Putamen (tissue), 1 donor: ENCODE measurements at regions not wholly inside any gene's neighbourhood (a gene's known extent, or its start where the extent isn't known, plus 50 kb on each side); places are given as distances from the start of the nearest gene placed in this dataset.

ENCODE experiments used
- DNase-seq: peaks from one replicate; pipeline ENCODE4 v3.0.0-alpha.2; 2016; ENCODE audit warnings: low spot score

DNA sequence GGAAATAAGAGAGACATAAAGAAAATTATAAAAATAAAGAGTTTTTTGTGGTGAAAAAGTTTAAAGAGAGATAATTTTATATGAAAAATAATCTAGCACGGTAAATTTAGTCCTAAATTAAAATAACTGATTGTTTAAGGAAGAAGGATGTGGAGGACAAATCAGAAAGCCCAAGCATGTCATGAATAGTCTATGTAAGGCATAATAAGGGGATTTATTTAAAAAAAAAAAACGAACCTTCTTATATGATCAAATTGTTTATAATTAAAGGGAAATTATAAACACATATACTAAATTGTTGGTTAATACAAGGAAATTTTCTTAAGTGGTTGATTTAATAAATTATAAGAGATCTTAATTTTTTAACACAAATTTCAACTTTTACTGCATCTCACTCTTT lies 551.8 kb upstream of the TYRP1 start:
- DNase-seq, result no peak

GRCh38 chr9:12155401-12156134 lies 537.6 kb upstream of the TYRP1 start:
- DNase-seq, result no peak

DNA sequence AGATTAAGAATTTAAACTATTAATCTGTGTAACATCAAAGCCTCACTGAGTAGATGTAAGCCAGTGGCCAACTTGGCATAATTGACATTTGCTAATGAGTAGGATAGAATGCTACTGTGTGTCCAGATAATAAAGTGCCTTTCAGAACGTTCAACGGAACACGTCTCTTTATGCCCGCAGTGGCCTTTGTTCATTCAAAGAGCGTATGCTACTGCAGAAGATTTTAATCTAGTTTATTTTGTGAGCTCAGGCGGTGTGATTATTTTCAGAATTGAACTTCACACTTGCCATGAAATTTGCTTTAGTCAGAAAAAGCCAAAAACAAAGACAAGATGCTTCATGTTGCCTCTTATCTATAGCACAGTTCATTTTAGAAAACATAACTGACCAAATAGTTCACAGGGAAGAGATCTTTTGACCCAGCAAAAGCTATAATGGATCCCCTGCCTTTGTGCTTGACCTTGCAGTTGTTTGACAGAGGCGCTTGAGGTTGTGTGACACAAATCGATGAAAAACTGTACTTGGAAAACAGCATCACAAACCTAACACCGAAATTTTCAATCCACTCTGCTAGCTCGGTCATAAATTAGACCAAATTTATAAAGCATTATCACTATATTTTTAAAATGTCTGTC lies 530.9 kb upstream of the TYRP1 start:
- peak; percentile 27 for DNase-seq

DNA sequence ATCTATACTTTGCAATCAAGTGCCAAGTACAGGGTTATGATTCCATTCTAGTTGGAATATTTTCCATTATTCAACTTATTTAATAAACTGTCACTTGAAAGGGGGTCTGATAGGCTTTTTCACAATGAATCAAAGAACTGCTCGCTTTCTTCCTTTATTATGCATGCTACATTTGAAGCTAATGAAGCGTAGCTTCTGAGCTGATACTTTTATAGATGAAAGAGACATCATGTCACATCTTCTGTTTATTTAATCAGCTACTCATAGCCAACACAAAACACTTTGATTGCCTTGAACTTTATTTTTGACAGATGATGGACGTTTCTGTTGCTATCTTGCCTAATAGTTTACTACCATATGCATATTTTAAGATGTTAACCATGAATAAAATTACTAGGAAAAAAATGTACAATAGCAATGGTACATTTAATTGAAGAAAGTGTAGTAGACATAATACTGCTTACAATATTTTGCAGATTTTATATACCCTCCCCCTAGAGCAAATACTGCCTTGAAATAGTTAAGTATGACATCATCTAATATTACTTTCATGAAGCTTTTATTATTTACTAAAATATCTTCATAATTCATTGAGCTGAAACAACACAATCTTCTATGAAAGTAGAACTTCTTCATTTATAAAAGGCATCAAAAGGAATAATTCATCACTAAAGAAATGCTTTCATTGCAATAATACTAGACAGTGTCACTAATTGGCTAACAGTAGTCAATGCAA lies 529.3 kb upstream of the TYRP1 start:
- no peak for DNase-seq

DNA sequence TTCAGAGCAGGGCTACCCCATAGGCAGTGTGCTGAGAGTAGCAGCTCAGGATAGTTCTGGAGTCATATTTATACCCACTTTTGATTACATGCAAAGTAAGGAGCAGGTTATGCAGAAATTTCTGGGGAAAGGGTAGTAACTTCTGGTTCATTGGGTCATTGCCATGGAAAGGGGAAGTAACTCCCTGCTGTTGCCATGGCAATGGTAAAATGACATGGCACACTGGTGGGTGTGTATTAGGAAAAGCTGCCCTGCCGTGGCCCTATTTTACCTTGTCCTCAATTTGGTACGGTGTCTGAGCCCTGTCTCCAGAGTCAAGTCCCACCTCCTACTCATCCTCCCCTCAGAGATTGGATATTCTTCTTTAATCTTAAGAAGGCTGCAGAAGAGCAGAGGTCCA lies 526.7 kb upstream of the TYRP1 start:
- no peak for DNase-seq

GRCh38 chr9:12170456-12170855 lies 522.7 kb upstream of the TYRP1 start:
- no peak for DNase-seq

DNA sequence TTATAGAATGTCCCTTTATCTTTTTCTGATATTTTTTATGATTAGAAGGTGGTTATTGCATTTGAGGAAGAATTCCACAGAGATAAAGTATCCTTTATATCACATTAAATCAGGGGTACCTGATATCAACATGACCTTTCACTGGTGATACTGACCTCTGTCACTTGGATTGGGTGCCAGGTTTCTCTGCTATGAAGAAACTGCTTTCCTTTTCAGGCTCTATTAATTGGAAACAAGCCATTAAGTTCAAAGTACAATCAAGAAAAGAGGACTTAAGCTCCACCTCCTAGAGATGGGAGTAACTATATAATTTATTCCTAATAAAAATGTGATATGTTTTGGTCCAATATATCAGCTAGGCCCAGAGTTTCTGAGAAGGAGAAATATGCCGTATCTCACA lies 514.6 kb upstream of the TYRP1 start:
- DNase-seq, result no peak

GRCh38 chr9:12182806-12183205 lies 510.4 kb upstream of the TYRP1 start:
- DNase-seq, result no peak

- no peak for DNase-seq
These were observed 509.9 kb upstream of the TYRP1 start for GRCh38 chr9:12183321-12183720.

DNA sequence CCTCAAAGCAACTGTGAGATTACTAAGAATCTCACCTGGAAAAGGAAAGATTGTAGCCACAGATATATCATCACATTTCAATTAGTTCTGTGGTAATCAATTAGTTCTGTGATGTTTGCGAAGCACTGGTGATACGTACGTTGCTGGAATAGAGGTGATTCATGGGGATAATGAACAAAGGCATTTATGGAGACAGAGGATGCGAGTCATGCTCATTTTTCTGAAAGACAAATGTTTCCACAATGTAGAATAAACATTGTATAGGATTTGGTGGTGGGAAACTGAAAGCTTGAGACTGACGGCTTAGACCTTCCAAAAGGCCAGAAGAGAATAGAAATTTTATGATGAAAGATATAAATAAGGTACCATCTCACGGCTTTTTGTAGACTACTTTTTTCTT lies 507.3 kb upstream of the TYRP1 start:
- DNase-seq, result no peak

DNA sequence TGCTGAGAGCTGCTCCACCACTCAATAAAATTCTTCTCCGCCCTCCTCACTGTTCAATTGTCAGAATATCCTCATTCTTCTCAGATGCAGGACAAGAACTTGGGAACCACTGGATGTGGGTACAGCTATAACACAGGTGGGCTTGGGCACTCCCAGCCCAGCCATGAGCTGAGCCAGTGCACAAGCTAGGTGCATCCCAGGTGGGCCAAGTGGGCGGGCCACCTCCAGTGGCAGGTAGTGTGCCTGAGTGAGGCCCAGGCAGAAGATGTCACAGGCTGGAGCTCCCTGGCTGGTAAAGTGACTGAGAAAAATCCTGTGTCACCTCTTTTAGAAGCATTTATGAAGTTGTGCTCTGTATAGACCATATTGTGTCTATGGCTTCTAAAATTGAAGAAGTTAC lies 501.6 kb upstream of the TYRP1 start:
- DNase-seq, result no peak

DNA sequence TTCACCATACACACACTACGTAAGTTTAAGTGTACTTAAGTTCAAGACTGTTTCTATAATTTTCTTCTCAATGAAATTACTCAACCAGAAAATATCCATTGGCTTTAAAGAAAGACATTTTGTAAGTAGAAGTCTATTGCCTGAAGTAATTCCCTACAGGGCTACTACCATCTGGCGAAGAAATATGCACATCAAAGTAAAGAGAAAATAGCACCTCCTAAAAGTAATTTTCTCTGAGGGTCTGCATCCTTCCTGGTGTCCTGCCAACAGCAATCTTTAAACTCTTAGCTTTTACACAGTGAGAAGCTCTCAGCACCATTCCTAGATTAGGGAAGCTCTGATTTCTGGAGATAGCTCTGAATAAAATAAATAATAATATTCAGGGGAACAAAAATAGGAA lies 498.5 kb upstream of the TYRP1 start:
- DNase-seq, result no peak

- no peak for DNase-seq
These were observed 497.7 kb upstream of the TYRP1 start for GRCh38 chr9:12195456-12195855.

GRCh38 chr9:12204512-12204911 lies 488.7 kb upstream of the TYRP1 start:
- no peak for DNase-seq

GRCh38 chr9:12212860-12213259 lies 480.3 kb upstream of the TYRP1 start:
- no peak for DNase-seq

DNA sequence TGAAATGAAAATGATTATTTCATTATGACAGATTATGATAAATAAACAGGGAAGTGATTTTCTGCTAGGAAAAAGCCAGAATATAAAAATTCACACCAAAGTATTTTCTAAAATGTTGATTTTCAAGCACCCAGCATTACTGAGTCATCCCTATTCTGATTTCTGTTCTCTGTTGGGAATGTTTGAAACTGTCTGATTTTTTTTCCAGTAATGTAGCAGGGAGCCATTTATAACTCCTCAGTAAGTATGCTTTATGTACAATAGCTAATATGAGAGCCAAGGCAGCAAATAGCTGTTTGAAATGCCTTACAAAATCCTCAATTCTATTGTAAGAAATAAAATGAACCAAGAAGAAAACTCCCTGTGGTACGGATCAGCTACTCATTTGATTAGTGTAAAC lies 471.7 kb upstream of the TYRP1 start:
- no peak for DNase-seq

- DNase-seq, result no peak
These were observed 468.7 kb upstream of the TYRP1 start for GRCh38 chr9:12224449-12224848.

DNA sequence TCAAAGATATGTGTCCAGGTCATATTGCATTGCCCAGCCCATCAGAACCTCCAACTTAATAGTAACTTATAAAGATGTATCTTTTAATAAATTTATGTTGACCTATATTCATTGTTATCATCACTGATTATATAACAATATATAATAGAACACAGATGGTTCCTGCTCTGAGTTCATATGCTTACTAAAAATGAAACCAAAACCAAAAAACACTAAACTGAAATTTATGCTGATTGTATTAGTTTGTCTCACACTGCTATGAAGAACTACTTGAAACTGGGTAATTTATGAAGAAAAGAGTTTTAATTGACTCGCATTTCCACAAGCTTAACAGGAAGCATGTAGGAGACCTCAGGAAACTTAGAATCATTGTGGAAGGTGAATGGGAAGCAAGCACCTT lies 462.5 kb upstream of the TYRP1 start:
- no peak for DNase-seq

GRCh38 chr9:12231832-12232231 lies 461.4 kb upstream of the TYRP1 start:
- DNase-seq, result no peak

- DNase-seq, result peak; percentile 34
These were observed 460.3 kb upstream of the TYRP1 start for GRCh38 chr9:12232836-12233235.

DNA sequence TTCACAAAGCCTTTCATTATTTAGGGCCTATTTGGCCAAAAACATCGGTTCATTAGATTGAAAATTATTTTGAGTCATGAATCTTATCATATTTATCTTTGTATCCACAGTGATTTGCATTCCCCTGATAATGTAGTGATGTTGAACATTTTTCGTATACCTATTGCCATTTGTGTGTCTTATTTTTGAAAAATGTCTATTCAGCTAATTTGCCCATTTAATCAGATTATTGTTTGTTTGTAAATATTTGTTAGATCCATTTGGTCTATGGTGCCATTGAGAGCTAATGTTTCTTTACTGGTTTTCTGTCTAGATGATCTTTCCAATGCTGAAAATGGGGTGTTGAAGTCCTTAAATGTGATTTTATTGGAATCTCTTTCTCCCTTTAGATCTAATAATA lies 439.2 kb upstream of the TYRP1 start:
- no peak for DNase-seq

GRCh38 chr9:12266758-12267157 lies 426.4 kb upstream of the TYRP1 start:
- no peak for DNase-seq

- DNase-seq, result peak; percentile 17
These were observed 421.7 kb upstream of the TYRP1 start for GRCh38 chr9:12271421-12271891.
